HG02852 (cell line): ENCODE measurements at regions not wholly inside any gene's neighbourhood (a gene's known extent, or its start where the extent isn't known, plus 50 kb on each side); places are given as distances from the start of the nearest gene placed in this dataset.
A peak's percentile ranks its signal among the peaks of the same experiment; 100 is the strongest.

Source experiments
- ATAC-seq: cut with Tn5 transposase; IDR thresholded peaks from one replicate; pipeline ENCODE4 v1.9.1; 2021; ENCODE audit warnings: mild to moderate bottlenecking, moderate library complexity; ENCODE audit not compliant: unreplicated experiment

- no peak for ATAC-seq
These were observed 297.8 kb upstream of the GYPC start for GRCh38 chr2:126358122-126358521.

GRCh38 chr2:126359494-126359893 is 296.5 kb upstream of the GYPC start:
- no peak for ATAC-seq

GRCh38 chr2:126367361-126367760 is 288.6 kb upstream of the GYPC start:
- no peak for ATAC-seq

- no peak for ATAC-seq
These were observed 287.2 kb upstream of the GYPC start for GRCh38 chr2:126368758-126369157.

GRCh38 chr2:126370201-126370600 is 285.8 kb upstream of the GYPC start:
- no peak for ATAC-seq

GRCh38 chr2:126372406-126372805 is 283.6 kb upstream of the GYPC start:
- no peak for ATAC-seq

GRCh38 chr2:126378176-126378575 is 277.8 kb upstream of the GYPC start:
- ATAC-seq: no peak

- ATAC-seq: no peak
These were observed 274.9 kb upstream of the GYPC start for GRCh38 chr2:126381091-126381490.

- no peak for ATAC-seq
These were observed 273.0 kb upstream of the GYPC start for GRCh38 chr2:126382998-126383397.

GRCh38 chr2:126383800-126384199 is 272.2 kb upstream of the GYPC start:
- ATAC-seq: no peak

- no peak for ATAC-seq
These were observed 270.5 kb upstream of the GYPC start for GRCh38 chr2:126385441-126385840.

GRCh38 chr2:126385983-126386382 is 270.0 kb upstream of the GYPC start:
- ATAC-seq: no peak

GRCh38 chr2:126389446-126389845 is 266.5 kb upstream of the GYPC start:
- ATAC-seq: no peak

- no peak for ATAC-seq
These were observed 263.1 kb upstream of the GYPC start for GRCh38 chr2:126392889-126393288.

- ATAC-seq: no peak
These were observed 257.0 kb upstream of the GYPC start for GRCh38 chr2:126399001-126399400.

GRCh38 chr2:126403039-126403628 is 252.8 kb upstream of the GYPC start:
- no peak for ATAC-seq

- ATAC-seq: no peak
These were observed 249.7 kb upstream of the GYPC start for GRCh38 chr2:126406267-126406666.

- ATAC-seq: no peak
These were observed 247.3 kb upstream of the GYPC start for GRCh38 chr2:126408671-126409070.

- ATAC-seq: no peak
These were observed 246.1 kb upstream of the GYPC start for GRCh38 chr2:126409850-126410249.

GRCh38 chr2:126413079-126413478 is 242.9 kb upstream of the GYPC start:
- ATAC-seq: peak; percentile 88

GRCh38 chr2:126419403-126419802 is 236.6 kb upstream of the GYPC start:
- ATAC-seq: no peak

- ATAC-seq: no peak
These were observed 230.0 kb upstream of the GYPC start for GRCh38 chr2:126425943-126426342.

GRCh38 chr2:126429103-126429502 is 226.9 kb upstream of the GYPC start:
- ATAC-seq: no peak
